SK-N-MC (cell line): ENCODE measurements at regions not wholly inside any gene's neighbourhood (a gene's known extent, or its start where the extent isn't known, plus 50 kb on each side); places are given as distances from the start of the nearest gene placed in this dataset.

Source experiments
- EZH2 ChIP-seq: fragments of 200-600 bp; sonication (generic); IDR thresholded peaks from one replicate; pipeline ENCODE4 v1.6.1; 2017; ENCODE audit warnings: antibody characterized with exemption
- POLR2AphosphoS5 ChIP-seq: IDR thresholded peaks from 2 replicates; pipeline ENCODE4 v1.6.1; 2012; ENCODE audit warnings: mild to moderate bottlenecking, low read depth, low read length, borderline replicate concordance

GRCh38 chr3:5543047-5543446 is 355.5 kb downstream of the EDEM1 start:
- TF ChIP-seq POLR2AphosphoS5 (no peak), EZH2 (no peak)
